ENCODE measurements at regions not wholly inside any gene's neighbourhood (a gene's known extent, or its start where the extent isn't known, plus 50 kb on each side); places are given as distances from the start of the nearest gene placed in this dataset.

DNA sequence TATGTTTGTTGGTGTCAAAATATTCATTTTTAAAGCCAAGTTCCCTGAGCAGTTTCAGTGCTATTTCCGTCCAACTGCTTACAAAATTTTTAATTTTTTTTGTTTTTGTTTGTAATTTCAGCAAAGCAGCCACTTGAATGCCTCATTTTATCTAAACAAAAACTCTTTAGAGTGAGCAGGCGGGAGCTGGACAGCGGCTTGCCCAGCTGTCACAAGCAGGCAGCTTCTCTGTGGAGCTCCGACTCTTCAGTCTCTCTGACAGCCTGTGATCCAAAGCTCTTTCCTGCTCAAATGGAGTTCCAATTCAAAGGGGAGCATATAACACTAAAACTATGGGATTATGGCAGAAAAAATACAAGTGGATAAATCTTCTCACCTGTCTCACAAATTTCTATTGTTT lies 618.3 kb upstream of the PCDH20 start:
- no peak for TF ChIP-seq POLR2AphosphoS5 (IDR thresholded peaks at IDR 0.05)
- no peak for TF ChIP-seq POLR2A (IDR thresholded peaks at IDR 0.05; ENCODE audit: low read depth)

All from esophagus muscularis mucosa (tissue), 2 donors.